Skeletal muscle tissue (tissue), 3 donors: ENCODE measurements at regions not wholly inside any gene's neighbourhood (a gene's known extent, or its start where the extent isn't known, plus 50 kb on each side); places are given as distances from the start of the nearest gene placed in this dataset.

Experiments used
- H3K27ac ChIP-seq: one replicate; pipeline ENCODE4 v1.7.0; 2013; ENCODE audit warnings: mild to moderate bottlenecking, low read depth, low read length, inconsistent platforms
- H3K27me3 ChIP-seq, 3 donors: one replicate each; pipeline ENCODE4 v1.7.0; 2013; ENCODE audit warnings: low read length in 3 of 3; ENCODE audit not compliant: control insufficient read depth in 3 of 3, insufficient read depth in 3 of 3
- H3K36me3 ChIP-seq, 3 donors: one replicate each; pipeline ENCODE4 v1.7.0; 2013; ENCODE audit warnings: low read length in 3 of 3; ENCODE audit not compliant: control insufficient read depth in 3 of 3, insufficient read depth in 3 of 3
- H3K4me1 ChIP-seq, 3 donors: one replicate each; pipeline ENCODE4 v1.7.0; 2013; ENCODE audit warnings: low read length in 3 of 3, mild to moderate bottlenecking in 3 of 3; ENCODE audit not compliant: control insufficient read depth in 3 of 3, insufficient read depth in 3 of 3
- H3K4me3 ChIP-seq, 3 donors: one replicate each; pipeline ENCODE4 v1.7.0; 2013; ENCODE audit warnings: low read length in 3 of 3
- H3K9ac ChIP-seq, 3 donors: one replicate each; pipeline ENCODE4 v1.7.0; 2013; ENCODE audit warnings: low read length in 3 of 3, mild to moderate bottlenecking in 3 of 3, moderate library complexity in 2 of 3, low read depth in 1 of 3
- H3K9me3 ChIP-seq, 3 donors: one replicate each; pipeline ENCODE4 v1.7.0; 2013; ENCODE audit warnings: low read length in 3 of 3; ENCODE audit not compliant: control insufficient read depth in 3 of 3
- donor health status: Osteomylitis.

- Histone ChIP-seq H3K9ac (no peak overlapping the region), H3K4me3 (no peak overlapping the region), H3K27me3 (no peaks in the 10 kb centered on the region), H3K36me3 (no peaks in the 10 kb centered on the region), H3K9me3 (no peaks in the 10 kb centered on the region), H3K4me1 (no peaks in the 10 kb centered on the region), H3K27ac (no peak overlapping the region)
These were observed 227.2 kb downstream of the QKI start for GRCh38 chr6:163641706-163642105.

- H3K9ac ChIP-seq = no peak overlapping the region
- H3K27ac ChIP-seq = no peak overlapping the region
- no peaks in the 10 kb centered on the region for H3K27me3 ChIP-seq
- no peak overlapping the region for H3K4me3 ChIP-seq
- no peaks in the 10 kb centered on the region for H3K9me3 ChIP-seq
- no peaks in the 10 kb centered on the region for H3K4me1 ChIP-seq
- no peaks in the 10 kb centered on the region for H3K36me3 ChIP-seq
These were observed 226.1 kb downstream of the QKI start for GRCh38 chr6:163640641-163641040.

GRCh38 chr6:163637524-163637923 is 223.0 kb downstream of the QKI start:
- Histone ChIP-seq H3K4me3 (no peak overlapping the region), H3K27me3 (no peaks in the 10 kb centered on the region), H3K36me3 (no peaks in the 10 kb centered on the region), H3K9me3 (no peaks in the 10 kb centered on the region), H3K9ac (no peak overlapping the region), H3K27ac (no peak overlapping the region), H3K4me1 (no peaks in the 10 kb centered on the region)

DNA sequence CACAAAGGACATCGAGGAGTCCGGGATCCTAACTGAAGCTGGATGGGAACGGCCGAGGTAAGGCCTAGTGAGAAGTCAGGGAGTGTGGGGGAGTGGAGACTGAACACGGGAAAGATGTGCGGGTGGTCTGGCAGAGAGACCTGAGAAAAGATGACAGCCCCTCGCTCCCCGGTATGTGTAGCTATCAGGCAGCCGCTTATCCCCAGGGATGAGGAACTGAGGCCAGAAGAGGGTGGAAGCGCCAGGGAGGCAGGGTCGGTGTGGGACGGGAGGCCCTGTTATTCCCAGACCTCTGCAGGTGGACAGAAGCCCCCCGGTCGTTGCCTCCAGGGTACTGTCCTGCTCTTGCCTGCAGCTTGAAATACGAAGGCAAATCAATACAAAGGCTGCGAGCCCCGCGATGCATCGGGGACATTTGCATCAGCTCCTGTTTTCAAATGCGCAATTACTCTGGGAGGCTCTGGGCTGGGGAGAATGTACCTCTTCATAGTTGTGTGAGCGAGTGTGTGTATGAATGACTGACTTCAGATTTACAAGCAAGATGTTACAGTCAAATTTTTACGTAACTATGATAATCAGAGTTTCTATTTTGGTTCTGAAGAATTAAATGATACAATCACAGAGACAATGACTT is 221.3 kb downstream of the QKI start:
- Histone ChIP-seq H3K4me3 (no peak overlapping the region), H3K36me3 (no peaks in the 10 kb centered on the region), H3K4me1 (no peaks in the 10 kb centered on the region), H3K27ac (no peak overlapping the region), H3K9ac (no peak overlapping the region), H3K27me3 (peaks cover 4 to 8% (median 5%) of the 10 kb centered on the region in 3 donors), H3K9me3 (no peaks in the 10 kb centered on the region)

- Histone ChIP-seq H3K4me1 (no peaks in the 10 kb centered on the region), H3K27ac (no peak overlapping the region), H3K4me3 (no peak overlapping the region), H3K9ac (no peak overlapping the region), H3K27me3 (peaks cover 9 to 10% (median 9%) of the 10 kb centered on the region in 3 donors), H3K9me3 (no peaks in the 10 kb centered on the region), H3K36me3 (no peaks in the 10 kb centered on the region)
These were observed 220.8 kb downstream of the QKI start for GRCh38 chr6:163635315-163635714.

DNA sequence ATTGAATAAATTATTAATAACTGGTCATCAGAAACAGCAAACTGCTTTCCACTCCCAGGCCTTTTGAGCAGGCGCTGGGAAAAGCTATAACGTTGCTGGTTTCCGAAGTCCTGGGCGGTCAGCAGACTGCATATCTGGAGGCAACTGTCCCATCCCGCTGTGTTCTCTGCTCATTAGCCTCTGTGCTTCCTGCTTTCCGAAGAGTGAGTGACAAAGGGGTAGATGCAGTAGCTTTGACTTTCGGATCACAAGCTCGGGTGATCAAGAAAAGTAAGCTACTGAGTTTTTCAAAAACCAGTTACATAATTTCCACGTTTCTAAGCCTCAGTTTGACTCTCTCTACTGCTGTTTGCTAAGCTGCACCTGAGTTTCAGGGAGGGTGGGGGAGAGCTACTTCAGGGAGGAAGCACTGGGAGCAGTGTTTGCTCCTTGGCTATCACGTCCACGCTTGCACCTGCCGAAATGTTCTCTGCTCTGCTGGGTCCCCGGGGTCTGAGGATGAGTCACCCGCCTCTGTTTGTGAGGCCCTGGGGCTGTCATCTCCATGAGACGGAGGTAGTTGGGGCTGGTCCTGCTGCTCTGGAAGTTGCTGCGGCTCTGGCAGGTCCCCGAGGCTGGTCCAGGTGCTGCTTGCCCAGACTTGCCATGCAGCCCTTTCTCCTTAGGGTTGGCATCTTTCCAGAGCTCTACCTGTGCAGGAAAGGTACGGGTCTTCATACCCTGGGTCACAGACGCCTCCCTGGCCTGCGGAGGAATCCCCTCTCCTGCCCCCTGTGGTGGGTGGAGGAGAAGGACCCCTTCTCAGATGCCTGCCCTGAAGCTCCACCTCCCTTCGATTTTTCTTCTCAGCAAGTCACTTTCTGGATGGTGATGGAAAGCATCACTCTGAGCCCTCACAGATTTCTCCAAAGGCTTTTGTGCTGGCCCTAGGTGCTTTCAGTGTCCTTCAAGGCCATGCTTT is 220.0 kb downstream of the QKI start:
- no peaks in the 10 kb centered on the region for H3K36me3 ChIP-seq
- no peak overlapping the region for H3K27ac ChIP-seq
- H3K4me3 ChIP-seq = no peak overlapping the region
- H3K27me3 ChIP-seq = peaks cover 9 to 11% (median 10%) of the 10 kb centered on the region in 3 donors
- H3K9me3 ChIP-seq = peaks cover 2 to 3% (median 2%) of the 10 kb centered on the region in 3 donors
- H3K9ac ChIP-seq = no peak overlapping the region
- no peaks in the 10 kb centered on the region for H3K4me1 ChIP-seq

- Histone ChIP-seq H3K27me3 (peaks cover 9 to 11% (median 10%) of the 10 kb centered on the region in 3 donors), H3K9me3 (peaks cover 4 to 5% (median 4%) of the 10 kb centered on the region in 3 donors), H3K4me3 (no peak overlapping the region), H3K27ac (no peak overlapping the region), H3K36me3 (no peaks in the 10 kb centered on the region), H3K9ac (no peak overlapping the region), H3K4me1 (no peaks in the 10 kb centered on the region)
These were observed 216.5 kb downstream of the QKI start for GRCh38 chr6:163630991-163631390.

- Histone ChIP-seq H3K36me3 (no peaks in the 10 kb centered on the region), H3K27ac (no peak overlapping the region), H3K4me1 (no peaks in the 10 kb centered on the region), H3K4me3 (no peak overlapping the region), H3K9me3 (peaks cover 4 to 5% (median 4%) of the 10 kb centered on the region in 3 donors), H3K9ac (no peak overlapping the region), H3K27me3 (peaks cover 9 to 11% (median 10%) of the 10 kb centered on the region in 3 donors)
These were observed 216.1 kb downstream of the QKI start for GRCh38 chr6:163630572-163630971.

- Histone ChIP-seq H3K36me3 (no peaks in the 10 kb centered on the region), H3K9ac (no peak overlapping the region), H3K27ac (no peak overlapping the region), H3K27me3 (peaks cover 9 to 11% (median 10%) of the 10 kb centered on the region in 3 donors), H3K4me1 (no peaks in the 10 kb centered on the region), H3K9me3 (peaks cover 4 to 5% (median 4%) of the 10 kb centered on the region in 3 donors), H3K4me3 (no peak overlapping the region)
These were observed 215.6 kb downstream of the QKI start for GRCh38 chr6:163630096-163630495.
